ENCODE measurements at regions not wholly inside any gene's neighbourhood (a gene's known extent, or its start where the extent isn't known, plus 50 kb on each side); places are given as distances from the start of the nearest gene placed in this dataset.
"Not testable (repeated sequence)": the region's sequence is repeated elsewhere in the genome, so short reads cannot be mapped to it uniquely, and the experiment has no call there.

- DNase-seq: no peak
These were observed 96.0 kb downstream of the TMEM17 start for GRCh38 chr2:62410015-62410453.

- DNase-seq: no peak
These were observed 96.6 kb downstream of the TMEM17 start for GRCh38 chr2:62409442-62409841.

- DNase-seq: no peak
These were observed 97.7 kb downstream of the TMEM17 start for GRCh38 chr2:62408241-62408677.

- DNase-seq: no peak
These were observed 98.2 kb downstream of the TMEM17 start for GRCh38 chr2:62407838-62408237.

DNA sequence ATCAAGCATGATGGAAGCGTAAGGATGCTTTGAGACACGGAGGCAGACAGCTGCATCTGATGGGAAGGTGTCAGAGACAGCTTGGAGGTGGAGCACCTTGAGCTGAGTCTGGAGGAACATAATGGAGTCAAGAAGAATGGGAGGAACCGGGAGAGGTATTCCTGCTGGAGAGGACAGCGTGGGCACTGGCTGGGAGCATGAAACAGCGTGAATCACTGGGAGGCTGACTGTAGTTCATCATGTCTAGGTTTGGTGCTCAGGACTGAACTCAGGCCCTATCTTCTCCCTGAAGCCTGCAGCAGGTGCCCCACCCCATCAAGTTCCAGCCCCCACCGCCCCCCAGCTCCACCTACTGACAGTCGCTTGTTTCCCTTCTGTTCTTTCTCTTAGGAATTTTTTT, 98.6 kb downstream of the TMEM17 start:
- DNase-seq: no peak

- DNase-seq: no peak
These were observed 99.4 kb downstream of the TMEM17 start for GRCh38 chr2:62406573-62407043.

GRCh38 chr2:62404913-62405312, 101.1 kb downstream of the TMEM17 start:
- no peak for DNase-seq

DNA sequence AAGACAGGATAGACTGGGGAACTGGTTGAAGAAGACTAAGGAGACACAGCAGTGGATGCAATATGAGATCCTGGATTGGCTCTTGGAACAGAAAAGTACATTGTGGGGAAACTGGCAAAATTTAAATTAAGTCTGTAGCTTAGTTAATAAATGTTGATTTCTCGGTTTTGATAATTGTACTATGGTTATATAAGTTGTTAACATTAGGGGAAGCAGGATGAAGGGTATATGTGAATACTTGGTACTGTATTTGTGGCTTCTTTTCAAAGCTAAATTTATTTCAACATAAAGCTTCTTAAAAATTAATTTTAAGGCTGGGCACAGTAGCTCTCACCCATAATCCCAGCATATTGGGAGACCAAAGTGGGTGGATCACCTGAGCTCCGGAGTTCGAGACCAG, 103.8 kb downstream of the TMEM17 start:
- no peak for DNase-seq

- no peak for DNase-seq
These were observed 107.6 kb downstream of the TMEM17 start for GRCh38 chr2:62398356-62398755.

GRCh38 chr2:62396880-62397279, 109.1 kb downstream of the TMEM17 start:
- no peak for DNase-seq

- DNase-seq: no peak
These were observed 112.7 kb downstream of the TMEM17 start for GRCh38 chr2:62393293-62393692.

- DNase-seq: no peak
These were observed 114.3 kb downstream of the TMEM17 start for GRCh38 chr2:62391696-62392095.

- not testable (repeated sequence) for DNase-seq
These were observed 119.6 kb downstream of the TMEM17 start for GRCh38 chr2:62386378-62386777.

DNA sequence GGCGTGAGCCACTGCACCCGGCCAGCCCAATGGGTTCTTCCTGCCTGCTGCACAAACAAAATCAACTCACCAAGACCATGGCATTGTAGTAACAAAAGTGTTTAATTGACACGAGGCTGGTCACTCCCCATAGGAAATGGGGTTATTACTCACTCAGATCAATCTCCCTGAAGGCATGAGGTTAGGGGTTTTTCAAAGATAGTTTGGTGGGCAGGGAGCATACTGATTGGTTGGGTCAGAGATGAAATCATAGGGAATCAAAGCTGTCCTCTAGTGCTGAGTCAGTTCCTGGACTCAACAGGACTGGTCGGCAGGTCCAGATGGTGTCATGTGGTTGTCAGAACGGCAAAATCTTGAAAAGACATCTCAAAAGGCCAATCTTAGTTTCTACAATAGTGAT, 122.1 kb downstream of the TMEM17 start:
- no peak for DNase-seq

GRCh38 chr2:62382757-62383156, 123.2 kb downstream of the TMEM17 start:
- DNase-seq: no peak

DNA sequence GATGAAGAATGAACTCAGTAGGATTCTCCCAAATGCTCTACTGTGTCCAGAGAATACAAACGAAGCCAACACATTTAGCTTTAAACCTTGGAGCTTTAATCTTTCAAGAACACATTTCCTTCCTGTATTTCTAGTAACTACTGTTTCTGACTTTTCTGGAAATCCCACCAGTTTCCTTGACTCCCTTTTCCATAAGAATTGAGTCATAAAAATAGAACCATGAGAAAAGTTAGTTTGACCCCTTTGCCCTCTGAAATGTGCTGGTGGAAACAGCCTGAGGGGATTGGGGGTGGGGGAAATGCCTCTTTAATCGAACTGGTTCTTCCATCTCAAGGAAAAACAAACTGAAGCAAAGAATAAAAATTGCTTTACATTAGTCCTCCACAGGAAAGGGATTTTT, 123.9 kb downstream of the TMEM17 start:
- DNase-seq: no peak

DNA sequence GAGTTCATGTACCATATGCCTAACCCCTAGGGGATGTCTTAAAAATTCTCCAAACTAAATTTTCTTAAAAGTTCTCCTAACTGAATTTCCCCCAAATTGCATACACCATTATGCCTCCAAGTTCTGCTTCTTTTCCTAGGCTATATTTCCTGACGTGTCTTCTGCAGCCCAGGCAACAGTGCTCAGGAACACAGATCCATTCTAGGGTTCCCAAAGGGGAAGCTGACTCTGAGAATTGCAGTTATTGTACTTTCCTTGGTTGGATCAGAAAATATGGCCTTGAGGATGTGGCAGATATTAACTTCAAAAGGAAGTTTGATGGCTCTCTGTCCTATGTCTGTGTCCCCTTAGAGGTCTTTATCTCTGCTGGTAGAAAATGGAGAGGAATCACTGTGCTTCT, 124.3 kb downstream of the TMEM17 start:
- DNase-seq: no peak

DNA sequence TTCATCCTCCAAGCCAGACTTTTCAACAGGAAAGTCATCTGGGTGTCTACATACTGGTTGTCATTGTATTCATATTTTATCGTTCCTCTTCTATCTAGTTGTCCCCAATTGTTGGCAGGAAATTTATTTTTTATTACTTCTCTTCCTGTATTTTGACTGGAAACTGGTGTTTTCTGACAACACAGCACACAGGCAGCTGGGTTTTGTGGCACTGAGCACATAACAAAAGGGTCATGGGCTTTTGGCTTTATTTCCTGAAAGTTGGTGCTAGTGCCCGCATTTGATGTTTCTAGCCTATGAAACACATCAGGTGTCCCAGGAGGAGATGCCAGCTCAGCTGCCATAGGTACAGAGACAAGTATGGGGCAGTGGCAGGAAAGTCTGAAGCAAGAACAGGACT, 126.4 kb downstream of the TMEM17 start:
- DNase-seq: no peak

DNA sequence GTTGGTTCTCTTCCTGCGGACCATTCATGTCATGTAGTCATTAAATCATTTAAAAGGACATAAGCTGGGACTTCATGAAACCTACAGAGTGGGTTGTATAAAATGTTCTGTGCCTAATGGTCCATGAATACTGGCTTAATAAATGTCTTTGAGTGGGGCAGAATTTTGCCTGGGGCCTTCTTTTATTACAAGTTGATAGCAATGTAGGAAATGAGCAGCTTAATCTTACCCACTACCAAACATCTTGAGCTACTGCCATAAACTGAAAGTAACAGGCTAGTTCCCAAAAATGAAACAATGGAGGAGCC, 130.9 kb downstream of the TMEM17 start:
- no peak for DNase-seq

DNA sequence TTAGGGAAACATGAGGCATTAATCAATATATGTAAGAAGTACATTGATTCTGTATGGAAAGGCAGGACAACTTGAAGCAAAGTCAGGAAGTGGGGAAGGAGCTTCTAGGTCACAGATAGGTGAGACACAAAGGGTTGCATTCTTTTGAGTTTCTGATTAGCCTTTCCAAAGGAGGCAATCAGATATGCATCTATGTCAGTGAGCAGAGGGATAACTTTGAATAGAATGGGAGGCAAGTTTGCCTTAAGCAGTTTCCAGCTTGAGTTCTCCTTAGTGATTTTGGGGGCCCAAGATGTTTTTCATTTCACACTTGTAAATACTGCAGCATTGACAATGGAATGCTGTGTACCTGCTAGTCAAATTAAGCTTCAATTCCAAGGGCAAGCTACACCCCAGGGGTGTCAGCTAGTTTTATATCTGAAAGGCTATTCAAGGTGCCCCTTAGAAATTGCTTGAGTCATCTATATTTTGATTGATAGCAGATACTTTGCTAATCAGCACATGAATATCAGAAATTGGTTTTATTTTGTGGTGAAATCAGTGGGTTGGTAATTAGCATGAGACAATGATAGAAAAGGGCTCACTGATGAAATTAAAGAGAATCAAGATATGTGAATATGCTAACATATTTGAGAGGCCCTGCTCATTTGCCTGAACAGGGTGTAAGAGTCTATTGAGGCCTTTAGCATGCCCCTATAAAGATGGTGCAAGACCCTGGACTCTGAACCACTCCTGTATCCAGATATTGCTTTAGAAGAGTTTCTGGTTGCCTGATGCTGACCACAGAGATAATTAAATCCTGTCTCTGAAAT, 131.5 kb downstream of the TMEM17 start:
- DNase-seq: no peak

DNA sequence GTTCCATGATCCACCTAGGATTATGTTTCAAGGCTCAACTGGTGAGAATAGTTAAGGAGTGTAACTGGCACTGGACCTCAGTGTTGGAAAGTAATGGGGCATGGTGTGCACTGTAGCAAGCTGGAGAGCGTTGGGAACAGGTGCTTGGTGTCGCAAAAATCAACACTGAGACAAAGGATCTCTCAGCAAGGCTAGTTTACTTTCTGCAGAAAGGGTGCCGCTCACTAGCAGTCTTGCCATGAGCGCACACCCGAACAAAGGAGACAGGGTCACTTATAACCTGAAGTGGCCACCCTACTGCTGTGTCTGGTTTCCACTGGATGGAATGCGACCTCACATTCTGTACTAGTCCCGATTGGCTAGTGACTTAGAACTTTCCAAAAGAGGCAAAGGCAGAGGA, 133.2 kb downstream of the TMEM17 start:
- DNase-seq: no peak

DNA sequence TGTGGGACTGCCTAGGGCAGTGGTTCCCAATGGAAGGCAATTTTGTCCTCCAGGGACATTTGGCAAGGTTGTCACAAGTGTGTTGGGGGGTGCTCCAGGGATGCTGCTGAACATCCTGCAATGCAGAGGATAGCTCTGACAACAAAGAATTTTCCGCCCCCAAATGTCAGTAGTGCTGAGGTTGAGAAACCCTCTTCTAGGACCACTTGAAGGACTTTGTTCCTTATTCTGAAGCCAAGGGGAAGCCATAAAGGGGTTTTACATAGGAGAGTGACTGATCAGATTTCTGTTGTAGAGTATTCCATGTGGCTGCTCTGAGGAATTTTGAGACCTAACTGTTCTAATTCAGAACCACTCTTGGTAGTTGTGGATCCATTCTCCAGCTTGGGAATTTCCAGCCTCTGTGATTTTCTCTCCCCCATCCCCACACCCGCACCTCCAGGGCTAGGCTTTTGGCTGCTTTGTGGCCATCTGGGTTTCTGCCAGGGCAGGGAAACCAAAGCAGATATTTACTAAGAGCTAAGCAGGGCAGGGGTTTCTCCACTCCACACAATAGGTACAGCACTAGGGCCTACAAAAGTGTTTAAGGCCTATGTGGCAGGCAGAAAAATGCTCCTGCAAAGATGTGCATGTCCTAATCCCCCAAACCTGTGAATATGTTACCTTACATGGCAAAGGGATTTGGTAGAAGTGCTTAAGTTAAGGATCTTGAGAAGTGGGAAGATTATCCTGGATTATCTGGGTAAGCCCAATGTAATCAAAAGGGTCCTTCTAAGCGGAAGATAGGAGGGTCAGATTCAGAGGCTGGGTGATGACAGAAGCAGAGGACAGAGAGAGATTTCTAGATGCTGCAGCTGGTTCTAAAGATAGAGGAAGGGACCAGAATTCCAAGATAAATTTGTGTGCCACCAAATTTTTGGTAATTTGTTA, 135.4 kb downstream of the TMEM17 start:
- no peak for DNase-seq

GRCh38 chr2:62369541-62370202, 136.3 kb downstream of the TMEM17 start:
- no peak for DNase-seq

All from activated CD4-positive, CD25-positive, alpha-beta regulatory T cell (primary cell).